SK-N-SH treated with all-trans-retinoic acid at 6 μM for 48 hours (cell line): ENCODE measurements at regions not wholly inside any gene's neighbourhood (a gene's known extent, or its start where the extent isn't known, plus 50 kb on each side); places are given as distances from the start of the nearest gene placed in this dataset.

ENCODE experiments used
- CSDC2 ChIP-seq: fragments of 250-450 bp; sonication (Bioruptor Pico); IDR thresholded peaks from 2 replicates; pipeline ENCODE4 v1.5.0; 2020; ENCODE audit warnings: mild to moderate bottlenecking, moderate library complexity
- GLIS3 ChIP-seq: fragments of 250-450 bp; sonication (Bioruptor Pico); IDR thresholded peaks from 2 replicates; pipeline ENCODE4 v1.5.0; 2020; ENCODE audit warnings: mild to moderate bottlenecking, moderate library complexity
- ISL1 ChIP-seq: fragments of 250-450 bp; sonication (Bioruptor Pico); IDR thresholded peaks from 2 replicates; pipeline ENCODE4 v2.1.2; 2022; ENCODE audit warnings: mild to moderate bottlenecking, moderate library complexity
- TCF4 ChIP-seq: fragments of 250-450 bp; sonication (Bioruptor Pico); IDR thresholded peaks from 2 replicates; pipeline ENCODE4 v1.8.0; 2021; ENCODE audit warnings: mild to moderate bottlenecking, moderate library complexity, borderline replicate concordance
- ZFP3 ChIP-seq: fragments of 250-450 bp; sonication (Bioruptor Pico); IDR thresholded peaks from 2 replicates; pipeline ENCODE4 v1.5.0; 2020; ENCODE audit warnings: mild to moderate bottlenecking, moderate library complexity
- ZNF8 ChIP-seq: fragments of 450-650 bp; formaldehyde crosslinking; IDR thresholded peaks from 2 replicates; pipeline ENCODE4 v1.5.0; 2020; ENCODE audit warnings: mild to moderate bottlenecking, moderate library complexity
- TF ChIP-seq, protein P1 (sequence below): fragments of 250-450 bp; sonication (Bioruptor Pico); IDR thresholded peaks from 2 replicates; pipeline ENCODE4 v1.5.1; 2020; ENCODE audit warnings: low read depth, mild to moderate bottlenecking, moderate library complexity

DNA sequence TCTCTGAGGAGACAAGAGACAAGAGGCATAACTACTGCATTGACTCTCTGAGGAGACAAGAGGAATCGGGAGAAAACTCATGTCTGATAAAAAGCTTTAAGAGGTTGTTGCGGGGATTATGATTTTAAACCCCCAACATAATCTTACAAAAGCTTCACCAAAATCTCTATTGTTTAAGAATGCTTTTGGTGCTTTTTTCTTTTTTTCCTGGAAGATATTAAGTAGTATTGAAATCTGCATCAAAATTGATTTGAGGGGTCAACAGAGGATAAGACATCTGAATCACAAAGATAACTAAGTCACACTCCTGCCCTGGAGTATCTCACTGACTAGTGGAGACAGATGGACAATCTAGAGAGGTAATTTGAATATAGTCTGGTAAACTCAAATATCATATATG, 115.6 kb upstream of the MROH9 start:
- TF ChIP-seq ZNF8: no peak
- no peak for TF ChIP-seq TCF4
- no peak for TF ChIP-seq ZFP3 (CRISPR knock-in tag)
- no peak for TF ChIP-seq CSDC2
- no peak for TF ChIP-seq ISL1 (CRISPR knock-in tag)
- TF ChIP-seq GLIS3 (CRISPR knock-in tag): no peak
- TF ChIP-seq, protein P1, sequence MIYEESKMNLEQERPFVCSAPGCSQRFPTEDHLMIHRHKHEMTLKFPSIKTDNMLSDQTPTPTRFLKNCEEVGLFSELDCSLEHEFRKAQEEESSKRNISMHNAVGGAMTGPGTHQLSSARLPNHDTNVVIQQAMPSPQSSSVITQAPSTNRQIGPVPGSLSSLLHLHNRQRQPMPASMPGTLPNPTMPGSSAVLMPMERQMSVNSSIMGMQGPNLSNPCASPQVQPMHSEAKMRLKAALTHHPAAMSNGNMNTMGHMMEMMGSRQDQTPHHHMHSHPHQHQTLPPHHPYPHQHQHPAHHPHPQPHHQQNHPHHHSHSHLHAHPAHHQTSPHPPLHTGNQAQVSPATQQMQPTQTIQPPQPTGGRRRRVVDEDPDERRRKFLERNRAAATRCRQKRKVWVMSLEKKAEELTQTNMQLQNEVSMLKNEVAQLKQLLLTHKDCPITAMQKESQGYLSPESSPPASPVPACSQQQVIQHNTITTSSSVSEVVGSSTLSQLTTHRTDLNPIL (CRISPR knock-in tag): no peak
